ENCODE measurements at regions not wholly inside any gene's neighbourhood (a gene's known extent, or its start where the extent isn't known, plus 50 kb on each side); places are given as distances from the start of the nearest gene placed in this dataset.

- Histone ChIP-seq H3K27ac (no peak overlapping the region), H3K9me3 (no peaks in the 10 kb centered on the region), H3K36me3 (no peaks in the 10 kb centered on the region), H3K4me1 (no peaks in the 10 kb centered on the region), H3K27me3 (no peaks in the 10 kb centered on the region), H3K4me3 (no peak overlapping the region)
- in situ Hi-C loops (cut with MboI; ENCODE audit: low pct_ligation_motif_present in 1 of 4, low pct_unique_long_range_greater_than_20kb in 1 of 4, low sequenced_read_pairs in 3 of 4) (no loop called here), intact Hi-C loops (cut with DNase I; ENCODE audit: low total_unique reads) (no loop called here)
- DNase-seq = no peak
- TF ChIP-seq CTCF (IDR thresholded peaks at IDR 0.05) (no peak), EP300 (IDR thresholded peaks at IDR 0.05; ENCODE audit: low read depth) (no peak), POLR2A (IDR thresholded peaks at IDR 0.05) (no peak), POLR2AphosphoS5 (IDR thresholded peaks at IDR 0.05) (no peak)
- 0 to 63% methylated on average over 1 of the region's 1 CpG for WGBS, 2 donors (ENCODE audit: low coverage in 1 of 2)
Observed at GRCh38 chr6:68282646-68283045, 352.4 kb upstream of the ADGRB3 start.

- H3K36me3 ChIP-seq = no peaks in the 10 kb centered on the region
- no peaks in the 10 kb centered on the region for H3K27me3 ChIP-seq
- no peak overlapping the region for H3K27ac ChIP-seq
- WGBS, 2 donors (ENCODE audit: low coverage in 1 of 2) = 91 to 100% methylated on average over 1 to 3 of the region's 3 CpGs
- in situ Hi-C loops (cut with MboI; ENCODE audit: low pct_ligation_motif_present in 1 of 4, low pct_unique_long_range_greater_than_20kb in 1 of 4, low sequenced_read_pairs in 3 of 4) = no loop called here
- DNase-seq = no peak
- no peak for TF ChIP-seq POLR2A (IDR thresholded peaks at IDR 0.05)
- no peak for TF ChIP-seq EP300 (IDR thresholded peaks at IDR 0.05; ENCODE audit: low read depth)
- TF ChIP-seq CTCF (IDR thresholded peaks at IDR 0.05) = no peak
- TF ChIP-seq POLR2AphosphoS5 (IDR thresholded peaks at IDR 0.05) = no peak
- intact Hi-C loops (cut with DNase I; ENCODE audit: low total_unique reads) = no loop called here
- no peaks in the 10 kb centered on the region for H3K4me1 ChIP-seq
- peaks cover 0 to under 1% of the 10 kb centered on the region in 2 donors for H3K9me3 ChIP-seq
- no peak overlapping the region for H3K4me3 ChIP-seq
Observed at GRCh38 chr6:68279793-68280557, 355.1 kb upstream of the ADGRB3 start.

- no peaks in the 10 kb centered on the region for H3K27me3 ChIP-seq
- TF ChIP-seq POLR2AphosphoS5 (IDR thresholded peaks at IDR 0.05) (no peak), POLR2A (IDR thresholded peaks at IDR 0.05) (no peak), EP300 (IDR thresholded peaks at IDR 0.05; ENCODE audit: low read depth) (no peak), CTCF (IDR thresholded peaks at IDR 0.05) (no peak)
- no peaks in the 10 kb centered on the region for H3K4me1 ChIP-seq
- H3K4me3 ChIP-seq = no peak overlapping the region
- in situ Hi-C loops (cut with MboI; ENCODE audit: low pct_ligation_motif_present in 1 of 4, low pct_unique_long_range_greater_than_20kb in 1 of 4, low sequenced_read_pairs in 3 of 4) (no loop called here), intact Hi-C loops (cut with DNase I; ENCODE audit: low total_unique reads) (no loop called here)
- peaks cover 0 to 3% of the 10 kb centered on the region in 2 donors for H3K9me3 ChIP-seq
- H3K36me3 ChIP-seq = no peaks in the 10 kb centered on the region
- H3K27ac ChIP-seq = no peak overlapping the region
- no peak for DNase-seq
Observed at GRCh38 chr6:68273297-68273696, 361.8 kb upstream of the ADGRB3 start.

GRCh38 chr6:68256391-68256790, 378.7 kb upstream of the ADGRB3 start:
- intact Hi-C loops (cut with DNase I; ENCODE audit: low total_unique reads) = no loop called here
- Histone ChIP-seq H3K4me1 (no peaks in the 10 kb centered on the region), H3K27ac (no peak overlapping the region), H3K36me3 (no peaks in the 10 kb centered on the region), H3K9me3 (peaks cover 2 to 5% of the 10 kb centered on the region in 2 donors), H3K27me3 (no peaks in the 10 kb centered on the region), H3K4me3 (no peak overlapping the region)
- WGBS, 2 donors (ENCODE audit: low coverage in 1 of 2) = 35 to 47% methylated on average over 2 of the region's 2 CpGs
- no peak for TF ChIP-seq CTCF (IDR thresholded peaks at IDR 0.05)
- no peak for TF ChIP-seq POLR2AphosphoS5 (IDR thresholded peaks at IDR 0.05)
- no peak for TF ChIP-seq POLR2A (IDR thresholded peaks at IDR 0.05)
- TF ChIP-seq EP300 (IDR thresholded peaks at IDR 0.05; ENCODE audit: low read depth) = no peak
- in situ Hi-C loops (cut with MboI; ENCODE audit: low pct_ligation_motif_present in 1 of 4, low pct_unique_long_range_greater_than_20kb in 1 of 4, low sequenced_read_pairs in 3 of 4) = no loop called here
- DNase-seq = no peak
